ENCODE measurements at regions not wholly inside any gene's neighbourhood (a gene's known extent, or its start where the extent isn't known, plus 50 kb on each side); places are given as distances from the start of the nearest gene placed in this dataset.

GRCh38 chr13:28548468-28548867, 53.5 kb upstream of the FLT1 start:
- no peak overlapping the region for H3K4me3 ChIP-seq (ENCODE audit: low read depth, low read length)
- DNase-seq (ENCODE audit: low read depth): no peak
- TF ChIP-seq CTCF (conservative IDR thresholded peaks at IDR 0.05; ENCODE audit: low read depth, low read length): no peak

- DNase-seq (ENCODE audit: low read depth): no peak
- H3K4me3 ChIP-seq (ENCODE audit: low read depth, low read length): no peak overlapping the region
- no peak for TF ChIP-seq CTCF (conservative IDR thresholded peaks at IDR 0.05; ENCODE audit: low read depth, low read length)
These were observed 50.8 kb upstream of the FLT1 start for GRCh38 chr13:28545583-28546333.

All from choroid plexus epithelial cell (primary cell).